ENCODE measurements at regions not wholly inside any gene's neighbourhood (a gene's known extent, or its start where the extent isn't known, plus 50 kb on each side); places are given as distances from the start of the nearest gene placed in this dataset.

GRCh38 chr9:89774858-89775370 is 170.1 kb downstream of the GADD45G start:
- Histone ChIP-seq H3K27ac (no peak overlapping the region), H3K27me3 (no peaks in the 10 kb centered on the region), H3K9me3 (no peaks in the 10 kb centered on the region), H3K36me3 (no peaks in the 10 kb centered on the region), H3K4me3 (no peak overlapping the region), H3K4me1 (no peaks in the 10 kb centered on the region)
- intact Hi-C loops (cut with DNase I) = no loop called here
- no peak for DNase-seq (ENCODE audit: low spot score in 2 of 2)
- TF ChIP-seq CTCF (IDR thresholded peaks at IDR 0.05) = no peak

- Histone ChIP-seq H3K9me3 (no peaks in the 10 kb centered on the region), H3K36me3 (no peaks in the 10 kb centered on the region), H3K4me1 (no peaks in the 10 kb centered on the region), H3K4me3 (no peak overlapping the region), H3K27me3 (no peaks in the 10 kb centered on the region), H3K27ac (no peak overlapping the region)
- no peak for TF ChIP-seq CTCF (IDR thresholded peaks at IDR 0.05)
- intact Hi-C loops (cut with DNase I) = no loop called here
- no peak for DNase-seq (ENCODE audit: low spot score in 2 of 2)
Observed at GRCh38 chr9:89775641-89776040, 170.8 kb downstream of the GADD45G start.

- Histone ChIP-seq H3K9me3 (no peaks in the 10 kb centered on the region), H3K27me3 (no peaks in the 10 kb centered on the region), H3K36me3 (no peaks in the 10 kb centered on the region), H3K27ac (no peak overlapping the region), H3K4me3 (no peak overlapping the region), H3K4me1 (no peaks in the 10 kb centered on the region)
- intact Hi-C loops (cut with DNase I) = no loop called here
- no peak for TF ChIP-seq CTCF (IDR thresholded peaks at IDR 0.05)
- DNase-seq (ENCODE audit: low spot score in 2 of 2) = no peak
Observed at GRCh38 chr9:89776795-89777525, 172.1 kb downstream of the GADD45G start.

GRCh38 chr9:89777544-89777943 is 172.7 kb downstream of the GADD45G start:
- Histone ChIP-seq H3K4me1 (no peaks in the 10 kb centered on the region), H3K9me3 (no peaks in the 10 kb centered on the region), H3K27ac (no peak overlapping the region), H3K27me3 (no peaks in the 10 kb centered on the region), H3K4me3 (no peak overlapping the region), H3K36me3 (no peaks in the 10 kb centered on the region)
- DNase-seq (ENCODE audit: low spot score in 2 of 2) = no peak
- TF ChIP-seq CTCF (IDR thresholded peaks at IDR 0.05) = no peak
- intact Hi-C loops (cut with DNase I) = no loop called here

- no peaks in the 10 kb centered on the region for H3K27me3 ChIP-seq
- DNase-seq (ENCODE audit: low spot score in 2 of 2) = no peak
- no peaks in the 10 kb centered on the region for H3K4me1 ChIP-seq
- no peak overlapping the region for H3K4me3 ChIP-seq
- no peak for TF ChIP-seq CTCF (IDR thresholded peaks at IDR 0.05)
- no peak overlapping the region for H3K27ac ChIP-seq
- no peaks in the 10 kb centered on the region for H3K36me3 ChIP-seq
- intact Hi-C loops (cut with DNase I) = no loop called here
- no peaks in the 10 kb centered on the region for H3K9me3 ChIP-seq
Observed at GRCh38 chr9:89778100-89779090, 173.6 kb downstream of the GADD45G start.

Data from ascending aorta (tissue), 2 donors.